GM06990 (cell line): ENCODE measurements at regions not wholly inside any gene's neighbourhood (a gene's known extent, or its start where the extent isn't known, plus 50 kb on each side); places are given as distances from the start of the nearest gene placed in this dataset.
"Not testable (repeated sequence)": the region's sequence is repeated elsewhere in the genome, so short reads cannot be mapped to it uniquely, and the experiment has no call there.

Experiments
- DNase-seq: peaks from one replicate; pipeline ENCODE4 v3.0.0-alpha.2; 2011; ENCODE audit not compliant: insufficient read length; ENCODE audit errors: extremely low read depth
- H3K27me3 ChIP-seq: replicated peaks from 2 replicates; pipeline ENCODE4 v1.6.0; 2011; ENCODE audit warnings: low read length; ENCODE audit not compliant: control insufficient read depth, insufficient read depth
- H3K36me3 ChIP-seq: 2 replicates; pipeline ENCODE4 v1.5.1; 2011; ENCODE audit warnings: low read length; ENCODE audit not compliant: control insufficient read depth, insufficient read depth
- H3K4me3 ChIP-seq: replicated peaks from 2 replicates; pipeline ENCODE4 v1.5.1; 2011; ENCODE audit warnings: low read depth, mild to moderate bottlenecking, control low read depth, low read length
- CTCF ChIP-seq: IDR thresholded peaks from 2 replicates; pipeline ENCODE4 v1.5.1; 2011; ENCODE audit warnings: low read length, control low read depth, mild to moderate bottlenecking, inconsistent platforms; ENCODE audit not compliant: insufficient read depth, poor library complexity, severe bottlenecking

GRCh38 chr9:31588006-31588405, 796.4 kb upstream of the ACO1 start:
- no peak for TF ChIP-seq CTCF
- H3K27me3 ChIP-seq = no peaks in the 10 kb centered on the region
- no peaks in the 10 kb centered on the region for H3K36me3 ChIP-seq
- no peak overlapping the region for H3K4me3 ChIP-seq
- no peak for DNase-seq

DNA sequence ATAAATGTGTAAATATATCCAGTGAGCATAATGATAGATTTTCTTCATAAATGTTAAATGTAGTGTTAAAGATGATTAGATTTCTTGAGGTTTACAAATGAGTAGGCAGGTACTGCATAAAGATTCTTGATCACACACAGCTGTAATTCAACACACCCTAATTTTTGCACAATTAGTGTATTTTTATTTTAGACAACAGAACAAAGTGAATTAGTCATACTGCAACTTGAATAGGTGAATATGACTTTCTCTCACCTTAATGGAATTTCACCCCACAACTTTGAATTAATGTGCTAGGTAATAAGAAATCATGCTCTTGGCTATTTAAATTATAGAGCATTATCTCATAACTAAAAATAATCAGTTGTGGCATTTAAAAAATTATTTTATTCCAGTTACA, 795.7 kb upstream of the ACO1 start:
- no peak for TF ChIP-seq CTCF
- H3K4me3 ChIP-seq = no peak overlapping the region
- H3K36me3 ChIP-seq = no peaks in the 10 kb centered on the region
- no peak for DNase-seq
- no peaks in the 10 kb centered on the region for H3K27me3 ChIP-seq

- Histone ChIP-seq H3K4me3 (no peak overlapping the region), H3K27me3 (no peaks in the 10 kb centered on the region), H3K36me3 (no peaks in the 10 kb centered on the region)
- DNase-seq = no peak
- TF ChIP-seq CTCF = no peak
Measured at GRCh38 chr9:31590091-31590490, 794.4 kb upstream of the ACO1 start.

DNA sequence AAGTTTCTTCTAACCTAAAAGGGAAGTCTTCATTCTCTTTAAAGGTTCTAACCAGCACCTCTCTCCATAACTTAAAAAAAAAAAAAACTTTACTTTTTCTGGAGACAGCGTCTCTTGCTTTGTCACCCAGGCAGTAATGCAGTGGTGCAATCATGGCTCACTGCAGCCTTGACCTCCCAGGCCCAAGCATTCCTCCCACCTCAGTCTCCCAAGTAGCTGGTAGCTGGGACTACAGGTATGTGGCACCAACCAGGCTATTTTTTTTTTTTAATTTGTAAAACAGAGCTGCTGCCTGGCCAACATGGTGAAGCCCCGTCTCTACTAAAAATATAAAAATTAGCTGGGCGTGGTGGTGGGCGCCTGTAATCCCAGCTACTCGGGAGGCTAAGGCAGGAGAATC, 787.4 kb upstream of the ACO1 start:
- H3K4me3 ChIP-seq, H3K27me3 ChIP-seq, DNase-seq, H3K36me3 ChIP-seq: not testable (repeated sequence)

DNA sequence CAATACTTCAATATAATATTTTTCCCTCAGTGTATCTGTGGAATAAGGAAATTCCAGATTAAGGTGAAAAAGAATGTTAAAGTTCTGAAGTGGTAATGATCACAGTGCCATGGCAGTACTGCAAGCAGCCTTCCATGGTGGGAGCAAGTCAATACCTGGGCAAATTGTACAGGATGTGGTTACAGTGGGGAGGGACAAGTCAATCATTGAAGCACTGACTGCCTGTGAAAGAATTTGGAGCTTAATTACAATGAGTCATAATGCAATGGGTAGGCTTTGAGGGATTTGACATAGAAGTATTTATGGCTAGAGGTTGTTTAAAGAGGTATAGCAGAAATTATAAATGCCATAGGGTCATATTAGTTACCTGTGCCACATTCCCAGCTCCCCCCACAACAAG, 786.5 kb upstream of the ACO1 start:
- Histone ChIP-seq H3K36me3 (no peaks in the 10 kb centered on the region), H3K4me3 (no peak overlapping the region), H3K27me3 (no peaks in the 10 kb centered on the region)
- no peak for TF ChIP-seq CTCF
- no peak for DNase-seq

- no peak for DNase-seq
- Histone ChIP-seq H3K36me3 (no peaks in the 10 kb centered on the region), H3K27me3 (no peaks in the 10 kb centered on the region), H3K4me3 (no peak overlapping the region)
- no peak for TF ChIP-seq CTCF
Measured at GRCh38 chr9:31601666-31602065, 782.8 kb upstream of the ACO1 start.
